ENCODE measurements at regions not wholly inside any gene's neighbourhood (a gene's known extent, or its start where the extent isn't known, plus 50 kb on each side); places are given as distances from the start of the nearest gene placed in this dataset.

DNA sequence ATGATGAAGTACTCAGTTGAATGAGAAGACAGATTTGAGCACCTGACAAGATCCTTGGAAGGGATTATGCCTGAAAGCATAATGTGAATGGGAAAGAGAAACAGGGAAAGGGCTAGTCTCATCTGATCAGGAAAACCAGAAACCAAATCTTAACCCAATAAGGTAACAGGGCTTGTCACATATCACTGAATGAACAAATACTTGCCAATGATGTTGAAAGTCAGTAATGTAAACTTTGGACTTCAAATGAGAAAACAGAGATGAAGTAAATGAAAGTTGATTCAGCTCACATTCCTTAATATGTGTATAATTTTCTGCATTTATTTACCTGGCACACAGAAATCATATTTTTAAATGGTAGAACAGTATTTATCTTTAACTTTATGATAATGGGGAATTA, 480.0 kb downstream of the KCTD12 start:
- DNase-seq = no peak
- Histone ChIP-seq H2BK5ac (ENCODE audit: insufficient read length, low read length) (no peak overlapping the region), H2BK15ac (ENCODE audit: low read depth, low read length) (no peak overlapping the region), H3K79me2 (ENCODE audit: insufficient read depth, low read length) (no peaks in the 10 kb centered on the region), H4K8ac (replicated peaks; ENCODE audit: insufficient read length, low read depth, low read length) (no peak overlapping the region), H3T11ph (ENCODE audit: low read length) (no peak overlapping the region), H3K56ac (ENCODE audit: insufficient read length, low read depth, low read length) (no peak overlapping the region), H4K20me1 (ENCODE audit: control insufficient read depth, insufficient read depth, insufficient read length) (no peaks in the 10 kb centered on the region), H2BK20ac (ENCODE audit: low read depth, low read length, poor library complexity, severe bottlenecking) (no peak overlapping the region), H4K91ac (ENCODE audit: insufficient read length, low read depth, low read length) (no peak overlapping the region), H2BK12ac (ENCODE audit: insufficient read length, low read depth, low read length) (no peak overlapping the region), H3K9me3 (ENCODE audit: control insufficient read depth, low read depth, low read length) (no peaks in the 10 kb centered on the region), H3K9ac (ENCODE audit: extremely low read depth, insufficient read length, low read length) (no peak overlapping the region), H3K14ac (ENCODE audit: insufficient read depth, low read length) (no peak overlapping the region), H3K4ac (ENCODE audit: low read depth, low read length) (no peak overlapping the region), H3K18ac (ENCODE audit: insufficient read length, low read depth, low read length) (no peak overlapping the region), H3K4me1 (ENCODE audit: insufficient read depth, low read length) (no peaks in the 10 kb centered on the region), H2BK120ac (ENCODE audit: low read depth, low read length, poor library complexity, severe bottlenecking) (no peak overlapping the region), H3K23ac (ENCODE audit: insufficient read length, low read depth, low read length) (no peak overlapping the region), H3K27me3 (ENCODE audit: insufficient read depth, low read length) (no peaks in the 10 kb centered on the region), H4K5ac (ENCODE audit: insufficient read length, low read depth, low read length) (no peak overlapping the region), H3K27ac (ENCODE audit: insufficient read length, low read depth, low read length) (no peak overlapping the region), H2AK5ac (ENCODE audit: insufficient read length, low read length) (no peak overlapping the region), H2AFZ (ENCODE audit: low read length) (no peak overlapping the region), H3K4me2 (ENCODE audit: insufficient read depth, insufficient read length, low read length) (no peak overlapping the region), H3K23me2 (ENCODE audit: insufficient read length, low read depth, low read length, poor library complexity, severe bottlenecking) (no peaks in the 10 kb centered on the region), H3K79me1 (ENCODE audit: insufficient read depth, low read depth, low read length, poor library complexity, severe bottlenecking) (no peaks in the 10 kb centered on the region)
- Mint-ChIP-seq H3K9me3 (peaks cover 2 to 3% of the 10 kb centered on the region in 2 experiments; a peak in 2 of 5 replicates), H3K4me1 (peaks cover 0 to 3% of the 10 kb centered on the region in 2 experiments; a peak in 1 of 4 replicates), H3K27ac (no peak overlapping the region), H3K36me3 (ENCODE audit: insufficient read depth in 1 of 3, low read depth in 3 of 3) (peaks cover 0 to 1% (median 0%) of the 10 kb centered on the region in 3 experiments; a peak in 2 of 7 replicates), H3K27me3 (ENCODE audit: low read depth) (no peaks in the 10 kb centered on the region; the same call in 1 of the 2 replicates), H3K4me3 (no peak overlapping the region)
- no peak for TF ChIP-seq CTCF (conservative IDR thresholded peaks at IDR 0.05)
